ENCODE measurements at regions not wholly inside any gene's neighbourhood (a gene's known extent, or its start where the extent isn't known, plus 50 kb on each side); places are given as distances from the start of the nearest gene placed in this dataset.

DNA sequence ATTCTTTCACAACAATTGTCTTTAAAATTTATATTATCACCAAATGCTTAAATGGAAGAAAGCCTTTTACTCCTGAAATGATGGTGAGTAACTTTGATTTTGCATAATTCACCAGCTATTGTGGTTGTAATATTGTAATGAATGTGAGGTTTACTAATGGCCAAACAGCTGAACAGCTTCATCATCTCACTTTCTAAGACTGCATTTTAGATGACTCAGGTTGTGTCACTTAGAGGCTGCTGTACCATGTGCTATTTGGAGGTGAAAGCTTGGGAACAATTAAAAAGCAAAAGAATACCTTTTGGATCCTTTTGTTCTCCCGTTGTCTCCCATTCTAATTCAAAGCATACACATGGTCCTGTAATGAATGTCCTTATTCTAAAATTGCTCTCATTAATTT lies 604.0 kb upstream of the PFKP start:
- TF ChIP-seq CREM (CRISPR knock-in tag; IDR thresholded peaks at IDR 0.05): no peak
- TF ChIP-seq, protein P1, sequence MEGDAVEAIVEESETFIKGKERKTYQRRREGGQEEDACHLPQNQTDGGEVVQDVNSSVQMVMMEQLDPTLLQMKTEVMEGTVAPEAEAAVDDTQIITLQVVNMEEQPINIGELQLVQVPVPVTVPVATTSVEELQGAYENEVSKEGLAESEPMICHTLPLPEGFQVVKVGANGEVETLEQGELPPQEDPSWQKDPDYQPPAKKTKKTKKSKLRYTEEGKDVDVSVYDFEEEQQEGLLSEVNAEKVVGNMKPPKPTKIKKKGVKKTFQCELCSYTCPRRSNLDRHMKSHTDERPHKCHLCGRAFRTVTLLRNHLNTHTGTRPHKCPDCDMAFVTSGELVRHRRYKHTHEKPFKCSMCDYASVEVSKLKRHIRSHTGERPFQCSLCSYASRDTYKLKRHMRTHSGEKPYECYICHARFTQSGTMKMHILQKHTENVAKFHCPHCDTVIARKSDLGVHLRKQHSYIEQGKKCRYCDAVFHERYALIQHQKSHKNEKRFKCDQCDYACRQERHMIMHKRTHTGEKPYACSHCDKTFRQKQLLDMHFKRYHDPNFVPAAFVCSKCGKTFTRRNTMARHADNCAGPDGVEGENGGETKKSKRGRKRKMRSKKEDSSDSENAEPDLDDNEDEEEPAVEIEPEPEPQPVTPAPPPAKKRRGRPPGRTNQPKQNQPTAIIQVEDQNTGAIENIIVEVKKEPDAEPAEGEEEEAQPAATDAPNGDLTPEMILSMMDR (IDR thresholded peaks at IDR 0.05): no peak
- TF ChIP-seq, protein P2, sequence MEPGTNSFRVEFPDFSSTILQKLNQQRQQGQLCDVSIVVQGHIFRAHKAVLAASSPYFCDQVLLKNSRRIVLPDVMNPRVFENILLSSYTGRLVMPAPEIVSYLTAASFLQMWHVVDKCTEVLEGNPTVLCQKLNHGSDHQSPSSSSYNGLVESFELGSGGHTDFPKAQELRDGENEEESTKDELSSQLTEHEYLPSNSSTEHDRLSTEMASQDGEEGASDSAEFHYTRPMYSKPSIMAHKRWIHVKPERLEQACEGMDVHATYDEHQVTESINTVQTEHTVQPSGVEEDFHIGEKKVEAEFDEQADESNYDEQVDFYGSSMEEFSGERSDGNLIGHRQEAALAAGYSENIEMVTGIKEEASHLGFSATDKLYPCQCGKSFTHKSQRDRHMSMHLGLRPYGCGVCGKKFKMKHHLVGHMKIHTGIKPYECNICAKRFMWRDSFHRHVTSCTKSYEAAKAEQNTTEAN (CRISPR knock-in tag; IDR thresholded peaks at IDR 0.05): no peak
